HFFc6 (cell line): ENCODE measurements at regions not wholly inside any gene's neighbourhood (a gene's known extent, or its start where the extent isn't known, plus 50 kb on each side); places are given as distances from the start of the nearest gene placed in this dataset.

ENCODE experiments used
- DNase-seq: peaks from one replicate; pipeline ENCODE4 v3.0.0-alpha.2; 2018
- H3K27ac Mint-ChIP-seq: 2 replicates; pipeline ENCODE4 v1.8.0; 2020; ENCODE audit warnings: mild to moderate bottlenecking, mixed read lengths
- H3K27me3 Mint-ChIP-seq: 2 replicates; pipeline ENCODE4 v1.8.0; 2021; ENCODE audit warnings: mild to moderate bottlenecking, moderate library complexity, mixed read lengths; ENCODE audit not compliant: insufficient read depth
- H3K36me3 Mint-ChIP-seq: 2 replicates; pipeline ENCODE4 v1.8.0; 2021; ENCODE audit warnings: low read depth, mixed read lengths
- H3K4me1 Mint-ChIP-seq: 2 replicates; pipeline ENCODE4 v1.8.0; 2020; ENCODE audit warnings: low read depth, mixed read lengths
- H3K4me3 Mint-ChIP-seq: 2 replicates; pipeline ENCODE4 v1.8.0; 2020; ENCODE audit warnings: mild to moderate bottlenecking, moderate library complexity, mixed read lengths
- H3K9me3 Mint-ChIP-seq: 2 replicates; pipeline ENCODE4 v1.8.0; 2020; ENCODE audit warnings: mild to moderate bottlenecking, mixed read lengths
- CTCF ChIP-seq: fragments of 200-600 bp; sonication (generic); IDR thresholded peaks from 2 replicates; pipeline ENCODE4 v1.5.0; 2021; ENCODE audit warnings: antibody characterized with exemption, mild to moderate bottlenecking

GRCh38 chr7:18353339-18353738 is 142.2 kb upstream of the HDAC9 start:
- Mint-ChIP-seq H3K9me3 (no peaks in the 10 kb centered on the region), H3K27me3 (no peaks in the 10 kb centered on the region), H3K4me3 (no peak overlapping the region), H3K27ac (no peak overlapping the region), H3K36me3 (no peaks in the 10 kb centered on the region), H3K4me1 (peaks cover 49% of the 10 kb centered on the region)
- TF ChIP-seq CTCF = no peak
- no peak for DNase-seq

- Mint-ChIP-seq H3K9me3 (no peaks in the 10 kb centered on the region), H3K36me3 (no peaks in the 10 kb centered on the region), H3K4me3 (no peak overlapping the region), H3K27ac (no peak overlapping the region), H3K27me3 (no peaks in the 10 kb centered on the region), H3K4me1 (peaks cover 49% of the 10 kb centered on the region)
- DNase-seq = no peak
- no peak for TF ChIP-seq CTCF
Measured at GRCh38 chr7:18354108-18355085, 141.2 kb upstream of the HDAC9 start.

GRCh38 chr7:18356191-18356645 is 139.3 kb upstream of the HDAC9 start:
- Mint-ChIP-seq H3K9me3 (no peaks in the 10 kb centered on the region), H3K36me3 (no peaks in the 10 kb centered on the region), H3K27me3 (no peaks in the 10 kb centered on the region), H3K4me1 (peaks cover 49% of the 10 kb centered on the region), H3K4me3 (peak overlapping the region; percentile 45; the same call in 1 of the 2 replicates), H3K27ac (peak overlapping the region; percentile 21)
- peak; percentile 91 for TF ChIP-seq CTCF
- DNase-seq = peak; percentile 10

- Mint-ChIP-seq H3K4me1 (peaks cover 48% of the 10 kb centered on the region), H3K4me3 (no peak overlapping the region), H3K27ac (no peak overlapping the region; the same call in 1 of the 2 replicates), H3K9me3 (no peaks in the 10 kb centered on the region), H3K27me3 (no peaks in the 10 kb centered on the region), H3K36me3 (no peaks in the 10 kb centered on the region)
- DNase-seq = peak; percentile 15
- peak; percentile 71 for TF ChIP-seq CTCF
Measured at GRCh38 chr7:18357691-18358090, 137.9 kb upstream of the HDAC9 start.

- no peak for TF ChIP-seq CTCF
- H3K4me1 Mint-ChIP-seq = peaks cover 12% of the 10 kb centered on the region
- no peaks in the 10 kb centered on the region for H3K27me3 Mint-ChIP-seq
- no peak overlapping the region for H3K27ac Mint-ChIP-seq
- H3K9me3 Mint-ChIP-seq = no peaks in the 10 kb centered on the region
- H3K36me3 Mint-ChIP-seq = no peaks in the 10 kb centered on the region
- no peak overlapping the region for H3K4me3 Mint-ChIP-seq
- DNase-seq = no peak
Measured at GRCh38 chr7:18361756-18362155, 133.8 kb upstream of the HDAC9 start.
